Tibial nerve (tissue), 4 donors: ENCODE measurements at regions not wholly inside any gene's neighbourhood (a gene's known extent, or its start where the extent isn't known, plus 50 kb on each side); places are given as distances from the start of the nearest gene placed in this dataset.

Experiments
- EP300 ChIP-seq, 2 donors: sonication (generic); formaldehyde crosslinking; IDR thresholded peaks; one replicate each; pipeline ENCODE4 v1.6.1; 2017; ENCODE audit warnings: antibody characterized with exemption in 2 of 2, mild to moderate bottlenecking in 1 of 2
- POLR2A ChIP-seq, 2 donors: fragments of 450-650 bp; IDR thresholded peaks; one replicate each; pipeline ENCODE4 v1.6.1; 2017; ENCODE audit warnings: antibody characterized with exemption in 2 of 2, mild to moderate bottlenecking in 2 of 2, moderate library complexity in 2 of 2
- TF ChIP-seq, protein P1 (sequence below), 5 experiments: fragments of 200-600 bp in 3 of 5; fragments of 450-650 bp in 2 of 5; sonication (generic) in 3 of 5; IDR thresholded peaks; one replicate each; pipeline ENCODE4 v1.5.1; 2016 to 2019; ENCODE audit warnings: antibody characterized with exemption in 5 of 5, mild to moderate bottlenecking in 3 of 5, moderate library complexity in 2 of 5

DNA sequence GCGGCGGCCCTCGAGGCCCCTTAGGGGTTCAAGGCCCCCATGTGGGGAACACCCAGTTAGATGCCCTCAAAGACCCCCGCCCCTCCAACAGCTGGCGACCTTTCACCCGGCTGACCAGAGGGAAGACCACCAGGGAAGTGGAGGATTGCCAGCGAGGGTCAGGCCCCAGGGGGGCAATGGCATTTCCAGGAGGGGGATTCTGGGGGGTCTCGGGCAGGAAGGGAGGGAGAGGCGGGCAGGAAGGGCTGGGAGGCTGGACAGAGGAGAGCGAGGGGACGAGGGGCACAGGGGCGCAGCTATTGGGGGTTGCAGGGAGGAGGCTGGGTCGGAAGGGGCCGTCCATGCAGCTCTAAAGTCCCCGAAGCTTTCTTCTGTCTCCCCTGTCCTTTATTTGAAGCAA, 139.5 kb downstream of the C16orf95 start:
- TF ChIP-seq POLR2A (IDR thresholded peaks at IDR 0.05): no peak
- TF ChIP-seq, protein P1, sequence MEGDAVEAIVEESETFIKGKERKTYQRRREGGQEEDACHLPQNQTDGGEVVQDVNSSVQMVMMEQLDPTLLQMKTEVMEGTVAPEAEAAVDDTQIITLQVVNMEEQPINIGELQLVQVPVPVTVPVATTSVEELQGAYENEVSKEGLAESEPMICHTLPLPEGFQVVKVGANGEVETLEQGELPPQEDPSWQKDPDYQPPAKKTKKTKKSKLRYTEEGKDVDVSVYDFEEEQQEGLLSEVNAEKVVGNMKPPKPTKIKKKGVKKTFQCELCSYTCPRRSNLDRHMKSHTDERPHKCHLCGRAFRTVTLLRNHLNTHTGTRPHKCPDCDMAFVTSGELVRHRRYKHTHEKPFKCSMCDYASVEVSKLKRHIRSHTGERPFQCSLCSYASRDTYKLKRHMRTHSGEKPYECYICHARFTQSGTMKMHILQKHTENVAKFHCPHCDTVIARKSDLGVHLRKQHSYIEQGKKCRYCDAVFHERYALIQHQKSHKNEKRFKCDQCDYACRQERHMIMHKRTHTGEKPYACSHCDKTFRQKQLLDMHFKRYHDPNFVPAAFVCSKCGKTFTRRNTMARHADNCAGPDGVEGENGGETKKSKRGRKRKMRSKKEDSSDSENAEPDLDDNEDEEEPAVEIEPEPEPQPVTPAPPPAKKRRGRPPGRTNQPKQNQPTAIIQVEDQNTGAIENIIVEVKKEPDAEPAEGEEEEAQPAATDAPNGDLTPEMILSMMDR (IDR thresholded peaks at IDR 0.05): no peak
- no peak for TF ChIP-seq EP300 (IDR thresholded peaks at IDR 0.05)
